ENCODE measurements at regions not wholly inside any gene's neighbourhood (a gene's known extent, or its start where the extent isn't known, plus 50 kb on each side); places are given as distances from the start of the nearest gene placed in this dataset.

DNA sequence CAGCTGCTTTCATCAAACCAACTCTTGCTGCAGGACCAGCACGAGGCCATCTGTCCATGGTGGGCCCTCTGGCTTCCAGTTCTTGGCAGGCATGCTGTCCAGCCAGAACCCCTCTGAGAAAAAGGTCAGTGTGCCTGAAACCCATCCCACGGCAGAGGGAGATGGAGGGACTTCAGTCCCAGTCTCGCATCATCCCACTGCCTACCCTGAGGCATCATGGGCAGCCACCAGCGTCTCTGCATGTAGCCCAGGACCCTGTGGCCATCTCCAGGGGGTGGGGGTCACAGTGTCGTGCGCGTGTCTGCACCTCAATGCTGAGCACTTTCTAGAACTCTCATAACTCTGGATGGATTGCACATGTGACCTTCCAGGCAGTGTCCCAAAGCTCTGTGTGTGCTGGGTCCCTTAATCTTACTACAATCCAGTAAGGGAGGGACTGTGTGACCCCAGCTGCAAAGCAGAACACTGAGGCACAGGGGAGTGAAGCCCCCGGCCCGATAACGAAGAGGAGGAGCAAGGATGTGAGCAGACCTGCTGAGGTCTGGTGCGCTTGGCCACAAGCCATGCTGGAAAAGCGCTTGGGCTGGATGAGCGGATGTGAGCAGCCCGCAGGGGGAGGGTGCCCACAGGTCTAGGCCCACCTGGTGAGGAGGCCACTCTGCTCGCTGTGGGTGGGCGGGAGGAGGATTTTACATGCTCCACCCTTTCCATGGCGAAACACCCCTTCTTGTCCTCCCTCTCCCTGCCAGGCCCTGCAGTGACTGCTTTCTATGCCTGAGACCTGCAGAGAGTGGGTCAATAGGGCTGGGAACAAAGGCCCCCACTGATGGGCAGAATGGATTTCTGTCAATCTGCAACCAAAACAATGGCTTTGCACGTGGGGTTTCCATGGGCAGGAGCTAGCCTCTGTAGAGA, 1401.0 kb downstream of the BRD1 start:
- no peak for DNase-seq (ENCODE audit: low read depth)
- H3K4me3 ChIP-seq (ENCODE audit: low read depth, low read length), result no peak overlapping the region
- TF ChIP-seq, protein P1, sequence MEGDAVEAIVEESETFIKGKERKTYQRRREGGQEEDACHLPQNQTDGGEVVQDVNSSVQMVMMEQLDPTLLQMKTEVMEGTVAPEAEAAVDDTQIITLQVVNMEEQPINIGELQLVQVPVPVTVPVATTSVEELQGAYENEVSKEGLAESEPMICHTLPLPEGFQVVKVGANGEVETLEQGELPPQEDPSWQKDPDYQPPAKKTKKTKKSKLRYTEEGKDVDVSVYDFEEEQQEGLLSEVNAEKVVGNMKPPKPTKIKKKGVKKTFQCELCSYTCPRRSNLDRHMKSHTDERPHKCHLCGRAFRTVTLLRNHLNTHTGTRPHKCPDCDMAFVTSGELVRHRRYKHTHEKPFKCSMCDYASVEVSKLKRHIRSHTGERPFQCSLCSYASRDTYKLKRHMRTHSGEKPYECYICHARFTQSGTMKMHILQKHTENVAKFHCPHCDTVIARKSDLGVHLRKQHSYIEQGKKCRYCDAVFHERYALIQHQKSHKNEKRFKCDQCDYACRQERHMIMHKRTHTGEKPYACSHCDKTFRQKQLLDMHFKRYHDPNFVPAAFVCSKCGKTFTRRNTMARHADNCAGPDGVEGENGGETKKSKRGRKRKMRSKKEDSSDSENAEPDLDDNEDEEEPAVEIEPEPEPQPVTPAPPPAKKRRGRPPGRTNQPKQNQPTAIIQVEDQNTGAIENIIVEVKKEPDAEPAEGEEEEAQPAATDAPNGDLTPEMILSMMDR (IDR thresholded peaks at IDR 0.05; ENCODE audit: control insufficient read depth, extremely low read depth, insufficient read depth), result no peak

DNA sequence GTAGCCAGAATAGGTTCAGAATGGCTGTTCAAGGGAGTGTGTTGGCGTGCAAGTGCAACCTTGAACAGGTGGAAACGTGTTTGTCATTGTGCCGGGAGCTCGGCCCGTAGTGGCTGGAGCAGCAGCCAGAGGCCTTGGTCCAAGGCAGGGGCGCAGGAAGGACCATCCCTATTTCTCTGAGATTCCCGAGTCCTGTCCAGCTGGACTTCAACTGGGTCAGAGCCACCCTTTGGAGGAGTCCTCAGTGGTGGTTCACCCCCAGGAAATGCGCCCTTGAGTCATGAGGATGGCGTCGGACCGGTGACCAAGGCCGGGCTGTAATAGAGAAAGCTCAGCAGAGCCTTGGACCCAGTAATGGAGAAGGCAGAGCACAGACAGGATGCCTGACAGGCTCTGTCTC, 1402.0 kb downstream of the BRD1 start:
- TF ChIP-seq, protein P1 (IDR thresholded peaks at IDR 0.05; ENCODE audit: control insufficient read depth, extremely low read depth, insufficient read depth), result no peak
- no peak for DNase-seq (ENCODE audit: low read depth)
- no peak overlapping the region for H3K4me3 ChIP-seq (ENCODE audit: low read depth, low read length)

DNA sequence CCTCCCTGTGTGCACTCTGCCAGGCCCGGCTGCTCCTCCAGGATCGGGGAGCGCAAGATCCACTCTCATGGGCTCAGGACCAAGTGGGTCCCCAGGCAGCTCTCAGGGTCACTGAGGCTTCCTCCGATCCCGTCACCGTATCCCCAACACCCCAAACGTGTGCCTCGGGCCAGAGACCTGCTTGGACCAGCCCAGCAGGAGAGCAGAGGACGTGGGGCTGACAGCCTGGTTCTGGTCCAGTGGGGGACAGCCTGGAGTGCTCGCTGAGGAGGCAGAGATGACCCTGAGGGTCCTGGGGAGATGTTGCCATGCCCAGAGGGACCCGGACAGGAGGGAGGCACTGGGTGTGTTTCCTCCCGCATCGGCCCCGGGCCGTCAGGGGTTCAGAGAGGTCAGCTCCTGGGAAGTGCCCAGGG, 1402.6 kb downstream of the BRD1 start:
- no peak for DNase-seq (ENCODE audit: low read depth)
- H3K4me3 ChIP-seq (ENCODE audit: low read depth, low read length), result no peak overlapping the region
- TF ChIP-seq, protein P1 (IDR thresholded peaks at IDR 0.05; ENCODE audit: control insufficient read depth, extremely low read depth, insufficient read depth), result no peak

DNA sequence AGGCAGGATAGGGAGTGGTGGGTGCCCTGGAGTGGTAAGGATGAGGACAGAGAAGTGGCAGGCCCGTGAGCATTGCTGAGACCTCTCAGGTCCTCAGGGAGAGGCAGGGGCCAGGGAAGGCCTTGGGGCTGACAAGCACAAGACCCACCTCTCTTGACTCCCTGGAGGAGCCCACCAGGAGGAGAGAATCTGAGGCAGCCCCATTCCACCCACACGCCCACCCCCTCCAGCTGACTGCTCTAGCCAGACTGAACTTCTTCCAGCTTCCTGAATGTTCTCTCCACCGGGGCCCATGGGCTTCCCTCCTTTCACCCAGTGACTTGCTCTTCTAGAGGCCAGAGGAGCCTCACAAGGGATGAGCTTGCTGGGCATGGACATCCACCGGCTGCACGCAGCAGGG, 1403.0 kb downstream of the BRD1 start:
- DNase-seq (ENCODE audit: low read depth), result no peak
- no peak overlapping the region for H3K4me3 ChIP-seq (ENCODE audit: low read depth, low read length)
- TF ChIP-seq, protein P1 (IDR thresholded peaks at IDR 0.05; ENCODE audit: control insufficient read depth, extremely low read depth, insufficient read depth), result no peak

DNA sequence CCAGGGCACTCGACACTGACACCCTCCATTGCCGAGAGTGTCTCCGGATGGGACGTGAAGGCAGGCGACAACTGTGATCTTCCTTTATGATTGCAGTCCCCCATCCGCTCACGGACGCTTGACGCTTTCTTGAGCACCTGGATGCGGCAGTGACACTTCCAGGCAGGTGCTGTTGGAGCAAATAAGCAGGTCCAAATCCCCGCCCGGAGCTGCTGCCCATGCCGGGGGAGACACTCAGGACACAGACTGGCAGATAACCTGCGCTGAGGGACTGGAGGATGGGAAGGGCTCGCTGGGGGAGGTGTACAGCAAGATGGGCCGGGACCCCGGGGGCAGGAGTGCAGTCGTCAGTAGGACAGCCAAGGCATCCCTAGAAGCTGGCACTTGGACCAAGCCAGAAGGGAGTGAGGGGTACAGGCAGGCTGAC, 1403.5 kb downstream of the BRD1 start:
- TF ChIP-seq, protein P1 (IDR thresholded peaks at IDR 0.05; ENCODE audit: control insufficient read depth, extremely low read depth, insufficient read depth), result no peak
- no peak for DNase-seq (ENCODE audit: low read depth)
- no peak overlapping the region for H3K4me3 ChIP-seq (ENCODE audit: low read depth, low read length)

DNA sequence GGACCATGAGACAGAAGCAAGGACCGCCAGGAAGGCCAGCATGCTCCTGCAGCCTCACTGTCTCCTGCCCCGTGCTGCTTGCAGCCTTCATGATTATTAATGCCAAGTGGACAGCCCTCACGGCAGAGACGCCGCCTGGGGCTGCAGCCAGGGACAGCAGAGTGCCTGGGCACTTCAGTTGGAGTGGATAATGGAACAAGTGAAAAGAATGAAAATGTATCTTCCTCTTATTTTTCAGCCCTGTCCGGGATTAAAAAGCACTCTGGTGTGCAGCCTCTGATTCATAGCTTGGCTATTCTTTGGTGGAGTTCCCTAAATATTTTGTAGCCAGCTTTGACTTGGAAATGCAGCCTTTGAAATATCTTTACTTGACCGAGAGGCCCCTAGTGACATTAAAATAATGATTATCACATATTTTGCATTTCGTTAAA, 1404.2 kb downstream of the BRD1 start:
- no peak overlapping the region for H3K4me3 ChIP-seq (ENCODE audit: low read depth, low read length)
- TF ChIP-seq, protein P1 (IDR thresholded peaks at IDR 0.05; ENCODE audit: control insufficient read depth, extremely low read depth, insufficient read depth), result no peak
- no peak for DNase-seq (ENCODE audit: low read depth)
